Osteocyte (in vitro differentiated cells): ENCODE measurements at regions not wholly inside any gene's neighbourhood (a gene's known extent, or its start where the extent isn't known, plus 50 kb on each side); places are given as distances from the start of the nearest gene placed in this dataset.

ENCODE experiments used
- DNase-seq: peaks from one replicate; pipeline ENCODE4 v3.0.0; 2021; ENCODE audit warnings: mixed read lengths; ENCODE audit not compliant: unreplicated experiment; ENCODE audit errors: extremely low spot score
- H3K27ac Mint-ChIP-seq: one replicate; pipeline ENCODE4 v1.8.0; 2021; ENCODE audit warnings: mild to moderate bottlenecking, mixed read lengths; ENCODE audit not compliant: unreplicated experiment
- H3K27me3 Mint-ChIP-seq: one replicate; pipeline ENCODE4 v1.8.0; 2021; ENCODE audit warnings: mixed read lengths; ENCODE audit not compliant: unreplicated experiment
- H3K36me3 Mint-ChIP-seq: one replicate; pipeline ENCODE4 v1.8.0; 2021; ENCODE audit warnings: mixed read lengths; ENCODE audit not compliant: unreplicated experiment
- H3K4me1 Mint-ChIP-seq: one replicate; pipeline ENCODE4 v1.8.0; 2021; ENCODE audit warnings: mixed read lengths; ENCODE audit not compliant: unreplicated experiment
- H3K4me3 Mint-ChIP-seq: one replicate; pipeline ENCODE4 v1.8.0; 2021; ENCODE audit warnings: mild to moderate bottlenecking, moderate library complexity, mixed read lengths; ENCODE audit not compliant: unreplicated experiment
- H3K9me3 Mint-ChIP-seq: one replicate; pipeline ENCODE4 v1.8.0; 2021; ENCODE audit warnings: mixed read lengths; ENCODE audit not compliant: unreplicated experiment
- TF ChIP-seq, protein P1 (sequence below): fragments of 200-600 bp; sonication (generic); IDR thresholded peaks from 2 replicates; pipeline ENCODE4 v1.5.0; 2021; ENCODE audit warnings: antibody characterized with exemption, mild to moderate bottlenecking, moderate library complexity

DNA sequence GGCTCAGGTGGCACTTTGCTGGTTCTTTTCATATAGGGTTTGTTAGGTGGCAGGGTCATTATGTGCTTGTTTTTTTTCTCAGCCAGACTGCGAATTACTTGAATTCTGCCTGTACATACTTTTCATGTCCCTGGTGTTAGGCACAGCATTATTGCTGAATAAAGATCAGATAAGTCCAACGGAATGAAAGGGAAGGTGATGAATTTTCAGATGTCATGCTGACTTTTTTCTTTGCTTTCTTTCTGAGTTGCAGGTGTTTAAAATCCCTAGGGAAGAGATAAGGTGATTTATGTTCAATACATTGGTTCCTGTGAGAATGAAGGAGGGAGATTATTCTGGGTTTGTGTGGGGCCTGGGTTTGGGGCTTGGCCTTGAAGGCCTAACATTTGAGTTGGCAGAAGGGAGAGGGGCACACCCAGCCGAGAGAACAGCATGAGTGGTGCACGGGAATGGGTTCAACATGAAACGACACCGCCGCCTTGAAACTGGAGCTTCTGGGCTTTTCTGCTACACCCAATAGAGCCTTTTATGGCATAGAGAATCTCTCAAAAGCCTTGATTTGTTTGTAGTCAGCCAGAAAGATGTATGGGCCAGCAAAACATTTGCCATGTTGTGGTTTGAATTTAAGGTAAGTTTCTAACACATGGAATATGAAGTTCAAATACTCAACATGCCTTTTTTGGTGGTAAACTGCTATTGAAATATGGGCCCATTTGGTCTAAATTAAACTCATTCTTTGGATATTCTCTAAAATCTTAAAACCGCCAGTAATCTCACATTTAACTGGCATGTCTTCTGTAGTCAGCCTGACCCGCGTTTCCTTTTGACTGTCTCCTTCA, 477.0 kb downstream of the PCNX1 start:
- Mint-ChIP-seq H3K27ac (no peak overlapping the region), H3K4me1 (peaks cover 44% of the 10 kb centered on the region), H3K27me3 (no peaks in the 10 kb centered on the region), H3K4me3 (no peak overlapping the region), H3K36me3 (peaks cover 6% of the 10 kb centered on the region), H3K9me3 (no peaks in the 10 kb centered on the region)
- TF ChIP-seq, protein P1, sequence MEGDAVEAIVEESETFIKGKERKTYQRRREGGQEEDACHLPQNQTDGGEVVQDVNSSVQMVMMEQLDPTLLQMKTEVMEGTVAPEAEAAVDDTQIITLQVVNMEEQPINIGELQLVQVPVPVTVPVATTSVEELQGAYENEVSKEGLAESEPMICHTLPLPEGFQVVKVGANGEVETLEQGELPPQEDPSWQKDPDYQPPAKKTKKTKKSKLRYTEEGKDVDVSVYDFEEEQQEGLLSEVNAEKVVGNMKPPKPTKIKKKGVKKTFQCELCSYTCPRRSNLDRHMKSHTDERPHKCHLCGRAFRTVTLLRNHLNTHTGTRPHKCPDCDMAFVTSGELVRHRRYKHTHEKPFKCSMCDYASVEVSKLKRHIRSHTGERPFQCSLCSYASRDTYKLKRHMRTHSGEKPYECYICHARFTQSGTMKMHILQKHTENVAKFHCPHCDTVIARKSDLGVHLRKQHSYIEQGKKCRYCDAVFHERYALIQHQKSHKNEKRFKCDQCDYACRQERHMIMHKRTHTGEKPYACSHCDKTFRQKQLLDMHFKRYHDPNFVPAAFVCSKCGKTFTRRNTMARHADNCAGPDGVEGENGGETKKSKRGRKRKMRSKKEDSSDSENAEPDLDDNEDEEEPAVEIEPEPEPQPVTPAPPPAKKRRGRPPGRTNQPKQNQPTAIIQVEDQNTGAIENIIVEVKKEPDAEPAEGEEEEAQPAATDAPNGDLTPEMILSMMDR, result no peak
- no peak for DNase-seq

GRCh38 chr14:71387753-71388152, 480.5 kb downstream of the PCNX1 start:
- Mint-ChIP-seq H3K27me3 (no peaks in the 10 kb centered on the region), H3K36me3 (peaks cover 5% of the 10 kb centered on the region), H3K9me3 (no peaks in the 10 kb centered on the region), H3K4me3 (no peak overlapping the region), H3K4me1 (peaks cover 36% of the 10 kb centered on the region), H3K27ac (no peak overlapping the region)
- TF ChIP-seq, protein P1, result no peak
- no peak for DNase-seq

DNA sequence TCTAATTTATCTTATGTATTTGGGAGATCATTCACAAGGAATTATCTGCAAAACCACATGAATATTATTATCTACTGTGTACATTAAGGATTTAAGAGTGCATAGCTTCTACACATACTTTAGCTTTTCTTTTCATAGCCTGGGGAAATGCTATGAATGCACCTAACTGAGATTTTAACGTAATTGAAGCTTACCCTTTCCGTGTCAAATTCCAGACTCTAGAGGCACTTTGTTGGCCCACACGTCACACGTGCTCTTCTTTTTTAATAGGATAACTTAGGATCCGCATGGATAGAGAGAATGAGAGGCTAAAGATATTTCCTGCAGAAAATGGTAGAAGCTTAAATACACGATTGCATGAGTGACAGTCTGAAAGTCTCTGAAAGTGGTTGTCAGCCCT, 481.1 kb downstream of the PCNX1 start:
- TF ChIP-seq, protein P1, result no peak
- no peak for DNase-seq
- peaks cover 33% of the 10 kb centered on the region for H3K4me1 Mint-ChIP-seq
- peak overlapping the region; percentile 9 for H3K27ac Mint-ChIP-seq
- no peaks in the 10 kb centered on the region for H3K9me3 Mint-ChIP-seq
- peaks cover 6% of the 10 kb centered on the region for H3K36me3 Mint-ChIP-seq
- H3K4me3 Mint-ChIP-seq, result no peak overlapping the region
- H3K27me3 Mint-ChIP-seq, result no peaks in the 10 kb centered on the region

DNA sequence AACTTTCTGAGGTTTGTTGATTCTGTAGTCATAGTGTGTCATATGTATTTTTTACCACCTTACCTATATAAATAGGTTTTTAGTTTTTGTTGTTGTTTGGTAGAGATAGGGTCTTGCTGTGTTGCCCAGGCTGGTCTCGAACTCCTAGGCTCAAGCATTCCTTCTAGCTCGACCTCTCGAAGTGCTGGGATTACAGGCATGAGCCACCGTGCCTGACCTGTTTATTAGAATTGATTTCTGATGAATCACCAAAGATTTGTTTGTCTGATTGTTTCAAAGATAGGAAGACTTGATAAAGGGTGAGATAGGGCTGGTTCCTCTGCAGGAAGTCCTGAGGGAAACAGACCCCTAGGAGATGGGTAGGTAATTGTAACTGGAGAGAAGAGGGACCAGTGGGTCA, 481.6 kb downstream of the PCNX1 start:
- H3K27me3 Mint-ChIP-seq, result no peaks in the 10 kb centered on the region

GRCh38 chr14:71394386-71394785, 487.1 kb downstream of the PCNX1 start:
- Mint-ChIP-seq H3K36me3 (peaks cover 3% of the 10 kb centered on the region), H3K9me3 (no peaks in the 10 kb centered on the region), H3K4me1 (peaks cover 46% of the 10 kb centered on the region), H3K4me3 (no peak overlapping the region), H3K27ac (no peak overlapping the region), H3K27me3 (no peaks in the 10 kb centered on the region)
- TF ChIP-seq, protein P1, result no peak
- DNase-seq, result no peak

More for the DNA sequence above, 481.6 kb downstream of the PCNX1 start:
- Mint-ChIP-seq H3K36me3 (peaks cover 6% of the 10 kb centered on the region), H3K9me3 (no peaks in the 10 kb centered on the region), H3K4me1 (peaks cover 32% of the 10 kb centered on the region), H3K27ac (peak overlapping the region; percentile 48), H3K4me3 (no peak overlapping the region)
- no peak for DNase-seq
- TF ChIP-seq, protein P1, result no peak
